Right lobe of liver (tissue), 4 donors: ENCODE measurements at regions not wholly inside any gene's neighbourhood (a gene's known extent, or its start where the extent isn't known, plus 50 kb on each side); places are given as distances from the start of the nearest gene placed in this dataset.

Experiments
- POLR2A ChIP-seq: fragments of 450-650 bp; IDR thresholded peaks from one replicate; pipeline ENCODE4 v1.6.1; 2017; ENCODE audit warnings: antibody characterized with exemption, mild to moderate bottlenecking
- TF ChIP-seq, protein P1 (sequence below), 4 donors: fragments of 200-600 bp in 3 of 4; fragments of 450-650 bp in 1 of 4; IDR thresholded peaks; one replicate each; pipeline versions ENCODE4 v1.5.1 to v1.8.0; 2016 to 2022; ENCODE audit warnings: antibody characterized with exemption in 4 of 4, mild to moderate bottlenecking in 2 of 4
- donor health status: DM: no; HTN: no; CAD: no.
- donor health status: DM: no; HTN: no; CAD: no.
- donor health status: DM: no; HTN: yes; CAD: no.

DNA sequence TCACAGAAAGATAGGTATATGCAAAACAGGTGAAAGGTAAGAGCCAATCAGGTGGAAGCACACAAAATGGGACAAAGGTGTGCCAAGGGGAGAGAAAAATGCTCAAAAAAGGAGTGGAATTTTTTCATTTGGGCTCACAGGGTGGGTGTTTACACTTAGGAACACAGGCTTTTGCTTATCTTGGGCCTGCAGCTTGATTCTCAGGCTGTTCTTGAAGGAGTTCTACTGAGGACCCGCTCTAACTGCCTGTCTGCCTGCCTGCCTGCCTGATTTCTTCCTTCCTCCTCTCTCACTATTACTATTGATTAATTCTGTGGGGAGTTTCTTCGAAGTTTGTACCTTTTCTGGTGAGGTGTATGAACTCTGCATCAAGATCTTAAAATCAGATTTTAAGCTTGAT is 120.3 kb upstream of the CTSO start:
- no peak for TF ChIP-seq POLR2A
- TF ChIP-seq, protein P1, sequence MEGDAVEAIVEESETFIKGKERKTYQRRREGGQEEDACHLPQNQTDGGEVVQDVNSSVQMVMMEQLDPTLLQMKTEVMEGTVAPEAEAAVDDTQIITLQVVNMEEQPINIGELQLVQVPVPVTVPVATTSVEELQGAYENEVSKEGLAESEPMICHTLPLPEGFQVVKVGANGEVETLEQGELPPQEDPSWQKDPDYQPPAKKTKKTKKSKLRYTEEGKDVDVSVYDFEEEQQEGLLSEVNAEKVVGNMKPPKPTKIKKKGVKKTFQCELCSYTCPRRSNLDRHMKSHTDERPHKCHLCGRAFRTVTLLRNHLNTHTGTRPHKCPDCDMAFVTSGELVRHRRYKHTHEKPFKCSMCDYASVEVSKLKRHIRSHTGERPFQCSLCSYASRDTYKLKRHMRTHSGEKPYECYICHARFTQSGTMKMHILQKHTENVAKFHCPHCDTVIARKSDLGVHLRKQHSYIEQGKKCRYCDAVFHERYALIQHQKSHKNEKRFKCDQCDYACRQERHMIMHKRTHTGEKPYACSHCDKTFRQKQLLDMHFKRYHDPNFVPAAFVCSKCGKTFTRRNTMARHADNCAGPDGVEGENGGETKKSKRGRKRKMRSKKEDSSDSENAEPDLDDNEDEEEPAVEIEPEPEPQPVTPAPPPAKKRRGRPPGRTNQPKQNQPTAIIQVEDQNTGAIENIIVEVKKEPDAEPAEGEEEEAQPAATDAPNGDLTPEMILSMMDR (IDR thresholded peaks at IDR 0.05) = no peak
